Upper lobe of left lung (tissue), 6 donors: ENCODE measurements at regions not wholly inside any gene's neighbourhood (a gene's known extent, or its start where the extent isn't known, plus 50 kb on each side); places are given as distances from the start of the nearest gene placed in this dataset.
"Not testable (repeated sequence)": the region's sequence is repeated elsewhere in the genome, so short reads cannot be mapped to it uniquely, and the experiment has no call there.

Experiments
- ATAC-seq, 2 donors: fragments of 200-7000 bp; cut with Tn5 transposase; one replicate each; pipeline ENCODE4 v1.9.1; 2022; ENCODE audit warnings: mild to moderate bottlenecking in 2 of 2, moderate library complexity in 2 of 2; ENCODE audit not compliant: low FRiP score in 2 of 2
- DNase-seq, 2 donors: peaks; one replicate each; pipeline ENCODE4 v3.0.0-alpha.2; 2019 to 2020
- H3K27ac ChIP-seq, 4 donors: fragments of 200-600 bp; sonication (generic); one replicate each; pipeline ENCODE4 v1.5.1; 2016 to 2019
- H3K27me3 ChIP-seq, 4 donors: fragments of 200-600 bp; sonication (generic); one replicate each; pipeline ENCODE4 v1.5.1; 2017 to 2019
- H3K36me3 ChIP-seq, 4 donors: fragments of 200-600 bp; sonication (generic); one replicate each; pipeline ENCODE4 v1.5.1; 2016 to 2019
- H3K4me1 ChIP-seq, 4 donors: fragments of 200-600 bp; sonication (generic); one replicate each; pipeline ENCODE4 v1.5.1; 2018 to 2019
- H3K4me3 ChIP-seq, 4 donors: fragments of 200-600 bp; sonication (generic); one replicate each; pipeline ENCODE4 v1.5.1; 2017 to 2019; ENCODE audit warnings: mild to moderate bottlenecking in 2 of 4, moderate library complexity in 1 of 4
- H3K9me3 ChIP-seq, 4 donors: fragments of 200-600 bp; sonication (generic); one replicate each; pipeline ENCODE4 v1.5.1; 2018 to 2019
- CTCF ChIP-seq, 6 experiments: fragments of 450-650 bp in 4 of 6; fragments of 200-600 bp in 2 of 6; sonication (generic) in 2 of 6; IDR thresholded peaks; one replicate each; pipeline ENCODE4 v1.5.1; 2016 to 2019; ENCODE audit warnings: antibody characterized with exemption in 6 of 6
- EP300 ChIP-seq, 4 donors: sonication (generic); formaldehyde crosslinking; IDR thresholded peaks; one replicate each; pipeline ENCODE4 v1.5.1; 2017; ENCODE audit warnings: antibody characterized with exemption in 4 of 4, control low read depth in 2 of 4
- POLR2A ChIP-seq, 4 donors: fragments of 450-650 bp; IDR thresholded peaks; one replicate each; pipeline ENCODE4 v1.5.1; 2016 to 2017; ENCODE audit warnings: antibody characterized with exemption in 4 of 4, mild to moderate bottlenecking in 2 of 4
- POLR2AphosphoS5 ChIP-seq, 2 donors: sonication (generic); formaldehyde crosslinking; IDR thresholded peaks; one replicate each; pipeline ENCODE4 v1.5.1; 2017; ENCODE audit warnings: antibody characterized with exemption in 2 of 2
- WGBS, 2 donors: methylation state at CpG; one replicate each; pipeline ENCODE4 v1.1.5; 2017 to 2018; 5-methylcytosine and 5-hydroxymethylcytosine counted together
- donor health status: DM: no; HTN: no; CAD: no; lungs with moderate emphysema.
- donor health status: DM: no; HTN: yes; CAD: no; lungs with severe emphysema.

GRCh38 chr4:162830899-162831298 lies 335.8 kb downstream of the NAF1 start:
- no peak for TF ChIP-seq EP300 (IDR thresholded peaks at IDR 0.05)
- TF ChIP-seq POLR2AphosphoS5 (IDR thresholded peaks at IDR 0.05) = no peak
- no peak for TF ChIP-seq POLR2A (IDR thresholded peaks at IDR 0.05)
- TF ChIP-seq CTCF (IDR thresholded peaks at IDR 0.05) = no peak
- no peaks in the 10 kb centered on the region for H3K27me3 ChIP-seq
- H3K4me3 ChIP-seq = no peak overlapping the region
- no peaks in the 10 kb centered on the region for H3K36me3 ChIP-seq
- ATAC-seq = no peak
- WGBS, 2 donors = 72 to 79% methylated on average over 3 of the region's 3 CpGs
- H3K9me3 ChIP-seq = no peaks in the 10 kb centered on the region
- no peak for DNase-seq
- H3K27ac ChIP-seq = no peak overlapping the region
- H3K4me1 ChIP-seq = no peaks in the 10 kb centered on the region

- H3K4me1 ChIP-seq, H3K36me3 ChIP-seq, H3K27me3 ChIP-seq, H3K9me3 ChIP-seq, H3K4me3 ChIP-seq, ATAC-seq, H3K27ac ChIP-seq, DNase-seq: not testable (repeated sequence)
- WGBS, 2 donors = 87 to 88% methylated on average over 9 of the region's 9 CpGs
These were observed 349.3 kb downstream of the NAF1 start for GRCh38 chr4:162817374-162817773.

- Histone ChIP-seq H3K27me3 (no peaks in the 10 kb centered on the region), H3K27ac (no peak overlapping the region), H3K4me3 (no peak overlapping the region), H3K9me3 (no peaks in the 10 kb centered on the region), H3K36me3 (no peaks in the 10 kb centered on the region), H3K4me1 (no peaks in the 10 kb centered on the region)
- no peak for TF ChIP-seq POLR2AphosphoS5 (IDR thresholded peaks at IDR 0.05)
- no peak for TF ChIP-seq CTCF (IDR thresholded peaks at IDR 0.05)
- no peak for TF ChIP-seq POLR2A (IDR thresholded peaks at IDR 0.05)
- no peak for TF ChIP-seq EP300 (IDR thresholded peaks at IDR 0.05)
- DNase-seq = no peak
- WGBS, 2 donors = 73 to 76% methylated on average over 4 of the region's 4 CpGs
- no peak for ATAC-seq
These were observed 362.3 kb downstream of the NAF1 start for GRCh38 chr4:162804351-162804924.

- Histone ChIP-seq H3K9me3 (no peaks in the 10 kb centered on the region), H3K27me3 (no peaks in the 10 kb centered on the region), H3K27ac (no peak overlapping the region), H3K36me3 (no peaks in the 10 kb centered on the region), H3K4me1 (no peaks in the 10 kb centered on the region), H3K4me3 (no peak overlapping the region)
- TF ChIP-seq POLR2A (IDR thresholded peaks at IDR 0.05) (no peak), CTCF (IDR thresholded peaks at IDR 0.05) (no peak), EP300 (IDR thresholded peaks at IDR 0.05) (no peak), POLR2AphosphoS5 (IDR thresholded peaks at IDR 0.05) (no peak)
- no peak for DNase-seq
- ATAC-seq = no peak
These were observed 363.3 kb downstream of the NAF1 start for GRCh38 chr4:162803378-162803777.

GRCh38 chr4:162797108-162797507 lies 369.6 kb downstream of the NAF1 start:
- Histone ChIP-seq H3K27ac (no peak overlapping the region), H3K9me3 (no peaks in the 10 kb centered on the region), H3K27me3 (no peaks in the 10 kb centered on the region), H3K4me3 (no peak overlapping the region), H3K4me1 (no peaks in the 10 kb centered on the region), H3K36me3 (no peaks in the 10 kb centered on the region)
- DNase-seq = no peak
- no peak for ATAC-seq
- whole genome bisulfite sequencing, 2 donors = 92 to 93% methylated on average over 1 of the region's 1 CpG
- no peak for TF ChIP-seq EP300 (IDR thresholded peaks at IDR 0.05)
- no peak for TF ChIP-seq POLR2AphosphoS5 (IDR thresholded peaks at IDR 0.05)
- TF ChIP-seq CTCF (IDR thresholded peaks at IDR 0.05) = no peak
- no peak for TF ChIP-seq POLR2A (IDR thresholded peaks at IDR 0.05)
